Tibial nerve (tissue), 4 donors: ENCODE measurements at regions not wholly inside any gene's neighbourhood (a gene's known extent, or its start where the extent isn't known, plus 50 kb on each side); places are given as distances from the start of the nearest gene placed in this dataset.
A peak's percentile ranks its signal among the peaks of the same experiment; 100 is the strongest.

Experiments used
- DNase-seq, 2 donors: peaks; one replicate each; pipeline ENCODE4 v3.0.0-alpha.2; 2019; ENCODE audit warnings: low spot score in 2 of 2
- H3K27ac ChIP-seq, 4 donors: fragments of 200-600 bp; sonication (generic) in 3 of 4; one replicate each; pipeline ENCODE4 v1.5.1; 2017 to 2019; ENCODE audit warnings: mild to moderate bottlenecking in 1 of 4
- H3K27me3 ChIP-seq, 2 donors: fragments of 200-600 bp; sonication (generic) in 1 of 2; one replicate each; pipeline versions ENCODE4 v1.5.1 to v1.6.0; 2017 to 2019
- H3K36me3 ChIP-seq, 3 donors: fragments of 200-600 bp; sonication (generic); one replicate each; pipeline ENCODE4 v1.5.1; 2018 to 2019
- H3K4me1 ChIP-seq, 4 donors: fragments of 200-600 bp; sonication (generic) in 3 of 4; one replicate each; pipeline ENCODE4 v1.5.1; 2017 to 2019
- H3K4me3 ChIP-seq, 4 donors: fragments of 200-600 bp; sonication (generic) in 3 of 4; one replicate each; pipeline ENCODE4 v1.5.1; 2017 to 2019; ENCODE audit warnings: mild to moderate bottlenecking in 1 of 4, moderate library complexity in 1 of 4
- H3K9me3 ChIP-seq, 4 donors: fragments of 200-600 bp; sonication (generic) in 3 of 4; one replicate each; pipeline ENCODE4 v1.5.1; 2017 to 2019
- CTCF ChIP-seq, 5 experiments: fragments of 200-600 bp in 3 of 5; fragments of 450-650 bp in 2 of 5; sonication (generic) in 3 of 5; IDR thresholded peaks; one replicate each; pipeline ENCODE4 v1.5.1; 2016 to 2019; ENCODE audit warnings: antibody characterized with exemption in 5 of 5, mild to moderate bottlenecking in 3 of 5, moderate library complexity in 2 of 5
- EP300 ChIP-seq, 2 donors: sonication (generic); formaldehyde crosslinking; IDR thresholded peaks; one replicate each; pipeline ENCODE4 v1.6.1; 2017; ENCODE audit warnings: antibody characterized with exemption in 2 of 2, mild to moderate bottlenecking in 1 of 2
- POLR2A ChIP-seq, 2 donors: fragments of 450-650 bp; IDR thresholded peaks; one replicate each; pipeline ENCODE4 v1.6.1; 2017; ENCODE audit warnings: antibody characterized with exemption in 2 of 2, mild to moderate bottlenecking in 2 of 2, moderate library complexity in 2 of 2
- WGBS, 2 donors: methylation state at CpG; one replicate each; pipeline ENCODE4 v1.1.5; 2018; 5-methylcytosine and 5-hydroxymethylcytosine counted together

GRCh38 chr5:116365006-116365496, 209.6 kb downstream of the SEMA6A start:
- Histone ChIP-seq H3K9me3 (no peaks in the 10 kb centered on the region), H3K4me3 (no peak overlapping the region), H3K36me3 (no peaks in the 10 kb centered on the region), H3K4me1 (peaks cover 0 to 20% (median 4%) of the 10 kb centered on the region in 4 donors), H3K27me3 (no peaks in the 10 kb centered on the region), H3K27ac (no peak overlapping the region)
- TF ChIP-seq POLR2A (IDR thresholded peaks at IDR 0.05) (no peak), CTCF (IDR thresholded peaks at IDR 0.05) (no peak), EP300 (IDR thresholded peaks at IDR 0.05) (no peak)
- WGBS, 2 donors: 81 to 95% methylated on average over 3 of the region's 3 CpGs
- DNase-seq: no peak

GRCh38 chr5:116363780-116364179, 210.8 kb downstream of the SEMA6A start:
- TF ChIP-seq CTCF (IDR thresholded peaks at IDR 0.05): no peak
- TF ChIP-seq EP300 (IDR thresholded peaks at IDR 0.05): no peak
- no peak for TF ChIP-seq POLR2A (IDR thresholded peaks at IDR 0.05)
- Histone ChIP-seq H3K9me3 (no peaks in the 10 kb centered on the region), H3K36me3 (no peaks in the 10 kb centered on the region), H3K27me3 (no peaks in the 10 kb centered on the region), H3K4me1 (peaks cover 0 to 26% (median 4%) of the 10 kb centered on the region in 4 donors), H3K27ac (no peak overlapping the region), H3K4me3 (no peak overlapping the region)
- no peak for DNase-seq
- WGBS, 2 donors: 94 to 96% methylated on average over 1 of the region's 1 CpG

- TF ChIP-seq CTCF (IDR thresholded peaks at IDR 0.05): no peak
- TF ChIP-seq EP300 (IDR thresholded peaks at IDR 0.05): no peak
- TF ChIP-seq POLR2A (IDR thresholded peaks at IDR 0.05): no peak
- Histone ChIP-seq H3K4me1 (peaks cover 0 to 26% (median 4%) of the 10 kb centered on the region in 4 donors), H3K9me3 (no peaks in the 10 kb centered on the region), H3K36me3 (no peaks in the 10 kb centered on the region), H3K27ac (no peak overlapping the region), H3K27me3 (no peaks in the 10 kb centered on the region), H3K4me3 (peak overlapping the region in 2 of 4 donors; percentile 6 to 49)
- 81 to 89% methylated on average over 6 of the region's 6 CpGs for WGBS, 2 donors
- no peak for DNase-seq
These were observed 212.5 kb downstream of the SEMA6A start for GRCh38 chr5:116361979-116362577.

- Histone ChIP-seq H3K27ac (peak overlapping the region in 1 of 4 donors; percentile 22), H3K4me1 (peaks cover 0 to 26% (median 4%) of the 10 kb centered on the region in 4 donors), H3K4me3 (peak overlapping the region; percentile 6 to 49 (median 31)), H3K36me3 (no peaks in the 10 kb centered on the region), H3K9me3 (no peaks in the 10 kb centered on the region), H3K27me3 (no peaks in the 10 kb centered on the region)
- no peak for DNase-seq
- no peak for TF ChIP-seq POLR2A (IDR thresholded peaks at IDR 0.05)
- peak in 3 of 5 experiments; percentile 12 to 37 (median 24) for TF ChIP-seq CTCF (IDR thresholded peaks at IDR 0.05)
- no peak for TF ChIP-seq EP300 (IDR thresholded peaks at IDR 0.05)
- WGBS, 2 donors: 24 to 31% methylated on average over 35 to 52 of the region's 53 CpGs
These were observed 213.3 kb downstream of the SEMA6A start for GRCh38 chr5:116361171-116361967.
